GM19372 (cell line): ENCODE measurements at regions not wholly inside any gene's neighbourhood (a gene's known extent, or its start where the extent isn't known, plus 50 kb on each side); places are given as distances from the start of the nearest gene placed in this dataset.
"Not testable (repeated sequence)": the region's sequence is repeated elsewhere in the genome, so short reads cannot be mapped to it uniquely, and the experiment has no call there.

Source experiments
- ATAC-seq: cut with Tn5 transposase; IDR thresholded peaks from one replicate; pipeline ENCODE4 v1.9.1; 2021; ENCODE audit warnings: mild to moderate bottlenecking, low read depth, moderate library complexity; ENCODE audit not compliant: unreplicated experiment

GRCh38 chr10:52474265-52474664, 160.2 kb downstream of the DKK1 start:
- ATAC-seq, result no peak

GRCh38 chr10:52477305-52477704, 163.2 kb downstream of the DKK1 start:
- ATAC-seq, result no peak

- no peak for ATAC-seq
Measured at GRCh38 chr10:52479567-52479966, 165.5 kb downstream of the DKK1 start.

- ATAC-seq, result no peak
Measured at GRCh38 chr10:52481986-52482555, 168.0 kb downstream of the DKK1 start.

- peak; percentile 85 for ATAC-seq
Measured at GRCh38 chr10:52483587-52483986, 169.5 kb downstream of the DKK1 start.

- peak; percentile 7 for ATAC-seq
Measured at GRCh38 chr10:52484206-52485065, 170.4 kb downstream of the DKK1 start.

GRCh38 chr10:52485462-52485861, 171.4 kb downstream of the DKK1 start:
- ATAC-seq, result no peak

- ATAC-seq, result no peak
Measured at GRCh38 chr10:52486840-52487611, 172.9 kb downstream of the DKK1 start.

- no peak for ATAC-seq
Measured at GRCh38 chr10:52488606-52489485, 174.8 kb downstream of the DKK1 start.

- no peak for ATAC-seq
Measured at GRCh38 chr10:52491246-52491995, 177.3 kb downstream of the DKK1 start.

- no peak for ATAC-seq
Measured at GRCh38 chr10:52499281-52499680, 185.2 kb downstream of the DKK1 start.

GRCh38 chr10:52500476-52500875, 186.4 kb downstream of the DKK1 start:
- no peak for ATAC-seq

- no peak for ATAC-seq
Measured at GRCh38 chr10:52502237-52502636, 188.2 kb downstream of the DKK1 start.

- not testable (repeated sequence) for ATAC-seq
Measured at GRCh38 chr10:52505341-52505740, 191.3 kb downstream of the DKK1 start.

- no peak for ATAC-seq
Measured at GRCh38 chr10:52514481-52514880, 200.4 kb downstream of the DKK1 start.

- ATAC-seq, result no peak
Measured at GRCh38 chr10:52517012-52517411, 202.9 kb downstream of the DKK1 start.

- no peak for ATAC-seq
Measured at GRCh38 chr10:52523696-52524095, 209.6 kb downstream of the DKK1 start.

- no peak for ATAC-seq
Measured at GRCh38 chr10:52525761-52526160, 211.7 kb downstream of the DKK1 start.

- ATAC-seq, result no peak
Measured at GRCh38 chr10:52526251-52526823, 212.3 kb downstream of the DKK1 start.
